GM18519 (cell line): ENCODE measurements at regions not wholly inside any gene's neighbourhood (a gene's known extent, or its start where the extent isn't known, plus 50 kb on each side); places are given as distances from the start of the nearest gene placed in this dataset.
"Not testable (repeated sequence)": the region's sequence is repeated elsewhere in the genome, so short reads cannot be mapped to it uniquely, and the experiment has no call there.

Experiments
- ATAC-seq: cut with Tn5 transposase; IDR thresholded peaks from one replicate; pipeline ENCODE4 v1.9.1; 2021; ENCODE audit warnings: mild to moderate bottlenecking, moderate library complexity; ENCODE audit not compliant: unreplicated experiment, low FRiP score

DNA sequence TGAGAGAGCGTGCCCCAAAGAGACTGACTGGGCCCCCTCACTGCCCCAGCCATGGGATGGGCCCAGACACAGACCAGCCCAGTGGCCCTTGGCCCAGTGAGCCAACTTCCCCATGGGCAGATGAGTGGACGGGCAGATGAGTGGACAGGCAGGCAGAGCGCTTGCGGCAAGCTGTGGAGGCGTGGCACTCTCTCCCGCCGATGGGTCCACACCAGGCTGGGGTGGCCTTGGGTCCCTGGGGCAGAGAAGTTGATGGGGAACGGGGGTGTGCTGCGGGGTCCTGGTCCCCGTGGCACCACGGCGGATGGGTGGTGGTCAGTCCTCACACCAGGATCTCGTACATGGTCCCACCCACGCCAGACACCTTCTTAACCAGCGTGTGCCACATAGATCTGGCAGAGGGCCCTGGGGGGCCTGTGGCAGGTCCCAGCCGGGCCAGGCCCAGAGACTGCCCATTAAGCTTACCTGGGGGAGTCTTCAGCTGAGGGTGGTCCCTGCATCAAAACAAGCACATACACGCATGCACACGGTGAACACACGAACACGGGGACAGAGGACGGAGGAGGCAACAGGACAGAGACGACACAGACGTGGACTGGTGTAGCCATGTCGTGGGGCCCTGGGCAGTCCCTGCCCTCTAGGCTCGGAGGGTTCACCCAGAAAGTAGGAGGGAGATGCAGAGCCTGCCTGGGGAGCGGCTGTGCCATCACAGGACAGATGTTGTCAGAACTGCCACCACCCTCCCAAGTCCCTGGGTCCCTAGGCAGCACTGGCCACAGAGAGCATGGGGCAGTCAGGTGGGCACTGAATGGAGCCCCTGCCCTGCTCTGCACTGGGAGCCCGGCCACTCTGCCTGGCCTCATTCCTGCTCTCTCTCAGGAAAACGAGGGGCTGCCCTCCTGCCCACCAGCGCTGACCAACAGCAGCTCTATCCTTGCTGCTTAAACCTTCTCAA lies 182.2 kb downstream of the IGLL1 start:
- ATAC-seq = no peak

GRCh38 chr22:23397008-23397612 lies 183.0 kb downstream of the IGLL1 start:
- ATAC-seq = no peak

GRCh38 chr22:23396362-23397007 lies 183.6 kb downstream of the IGLL1 start:
- ATAC-seq = no peak

- ATAC-seq = no peak
Observed at GRCh38 chr22:23395530-23396361, 184.3 kb downstream of the IGLL1 start.

GRCh38 chr22:23394525-23395326 lies 185.4 kb downstream of the IGLL1 start:
- ATAC-seq = no peak

GRCh38 chr22:23393721-23394320 lies 186.3 kb downstream of the IGLL1 start:
- no peak for ATAC-seq

DNA sequence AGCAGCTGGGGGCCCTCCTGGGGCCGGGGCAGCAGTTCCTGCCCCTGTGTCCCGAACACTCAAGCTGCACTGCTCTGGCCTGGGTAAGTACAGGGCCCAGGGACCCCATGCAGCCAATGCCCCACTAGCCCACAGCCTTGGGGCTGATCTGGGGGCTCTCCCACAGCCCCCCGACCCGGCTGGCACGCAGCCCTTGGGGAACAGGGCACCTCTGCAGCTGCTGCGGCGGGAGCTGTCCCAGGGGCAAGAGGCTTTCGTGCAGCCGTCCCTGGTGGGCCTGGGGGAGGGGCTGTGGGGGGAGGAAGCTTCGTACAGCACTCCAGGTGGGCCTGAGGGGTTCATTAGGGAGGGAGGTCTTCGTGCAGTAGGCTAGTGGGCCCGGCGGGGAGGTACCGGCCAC lies 186.9 kb downstream of the IGLL1 start:
- not testable (repeated sequence) for ATAC-seq

- ATAC-seq = no peak
Observed at GRCh38 chr22:23392420-23393121, 187.5 kb downstream of the IGLL1 start.

DNA sequence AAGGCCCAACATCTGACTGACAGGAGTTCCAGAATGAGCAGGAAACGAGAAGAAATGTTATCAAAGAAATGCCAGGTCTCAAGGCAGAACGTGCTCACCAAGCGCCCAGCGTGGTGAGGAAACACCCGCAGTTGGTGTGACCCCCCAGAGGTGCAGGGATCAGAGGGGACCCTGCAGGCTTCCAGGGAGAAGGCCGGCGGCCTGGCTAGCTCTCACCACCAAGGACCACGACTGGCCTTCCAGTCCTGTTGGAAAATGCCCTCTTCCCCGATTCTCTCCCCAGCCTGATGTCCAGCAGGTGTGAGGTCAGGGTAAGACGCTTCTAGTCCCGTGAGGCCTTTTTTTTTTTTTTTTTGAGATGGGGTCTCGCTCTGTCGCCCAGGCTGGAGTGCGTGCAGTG lies 189.1 kb downstream of the IGLL1 start:
- ATAC-seq = no peak

DNA sequence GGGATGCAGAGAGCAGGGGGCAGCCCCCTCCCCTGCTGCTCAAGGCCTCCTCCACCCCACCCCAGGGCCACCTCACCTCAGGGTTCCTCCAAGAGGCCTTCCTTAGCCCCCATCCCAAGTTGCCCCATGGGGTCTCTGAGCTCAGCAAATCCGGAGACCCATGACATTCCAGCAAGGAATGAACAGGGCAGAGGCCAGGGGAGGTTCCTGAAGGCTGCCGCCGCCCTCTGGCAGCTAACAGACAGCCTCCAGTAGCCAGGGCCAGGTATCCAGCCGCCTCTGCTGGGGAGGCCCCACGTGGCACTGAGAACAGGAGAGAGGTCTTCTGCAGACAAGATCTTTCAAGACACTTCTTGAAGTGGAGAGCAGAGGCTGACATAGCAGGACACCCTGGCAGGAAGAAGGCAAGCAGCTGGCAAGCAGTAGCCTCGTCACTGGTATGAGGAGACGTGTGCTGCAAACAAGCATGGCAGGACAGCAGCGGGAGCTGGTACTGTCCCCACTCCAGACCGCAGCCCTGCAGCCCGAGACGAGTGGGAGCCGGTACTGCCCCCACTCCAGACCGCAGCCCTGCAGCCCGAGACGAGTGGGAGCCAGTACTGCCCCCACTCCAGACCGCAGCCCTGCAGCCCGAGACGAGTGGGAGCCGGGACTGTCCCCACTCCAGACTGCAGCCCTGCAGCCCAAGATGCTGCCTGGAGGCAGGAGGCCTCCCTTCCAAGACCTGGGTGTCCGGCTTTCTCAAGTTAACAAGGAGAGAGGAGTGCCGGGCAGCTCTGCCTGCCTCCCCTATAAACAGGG lies 190.6 kb downstream of the IGLL1 start:
- no peak for ATAC-seq

DNA sequence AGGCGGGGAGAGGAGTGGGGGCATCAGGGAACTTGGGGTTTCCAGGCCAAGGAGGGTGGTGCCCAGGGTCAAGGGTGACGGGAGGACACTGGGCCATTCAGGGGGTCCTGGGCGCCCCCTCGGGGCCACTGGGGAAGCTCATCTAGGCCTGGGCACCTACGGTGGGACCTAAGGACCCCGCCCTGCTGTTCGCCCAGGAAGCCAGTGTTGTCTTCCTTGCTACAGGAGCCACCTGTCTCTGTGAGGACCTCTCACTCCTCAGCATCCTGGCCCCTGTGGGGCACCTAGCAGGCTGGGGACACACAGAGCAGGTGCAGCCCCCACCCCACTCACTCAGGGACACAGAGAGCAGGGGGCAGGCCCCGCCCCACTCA lies 191.6 kb downstream of the IGLL1 start:
- no peak for ATAC-seq

DNA sequence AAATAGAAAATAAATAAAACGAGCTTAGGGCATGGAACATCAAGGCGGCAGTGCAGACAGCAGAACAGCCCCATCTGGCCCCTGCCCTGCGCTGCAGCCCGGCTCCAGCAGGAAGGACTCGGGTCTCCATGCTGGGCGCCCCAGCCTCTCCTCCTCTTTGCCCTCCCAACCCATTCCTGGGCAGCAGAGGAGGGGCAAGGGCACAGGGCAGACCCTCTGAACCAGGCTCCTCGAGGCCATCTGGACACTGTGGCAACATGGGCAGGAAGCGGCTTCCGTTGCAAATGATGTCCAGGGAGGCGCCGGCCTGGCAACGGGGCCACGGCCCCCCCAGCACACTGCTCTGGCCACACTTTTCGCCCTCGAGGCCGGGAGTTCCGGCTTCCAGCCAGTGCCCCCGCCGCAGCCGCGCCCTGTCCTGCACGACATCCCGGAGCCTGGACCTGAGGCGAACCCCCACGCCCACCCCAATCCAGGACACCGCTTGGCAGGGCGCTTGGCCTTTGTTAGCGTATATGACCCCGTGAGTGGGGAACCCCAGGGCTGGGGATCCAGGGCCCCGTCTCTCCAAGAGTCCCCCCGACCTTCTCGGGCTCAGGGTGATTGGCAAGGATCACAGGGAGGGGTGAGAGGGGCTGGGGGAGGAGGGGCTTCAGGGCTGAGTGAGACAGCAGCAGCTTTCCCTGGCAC lies 192.1 kb downstream of the IGLL1 start:
- no peak for ATAC-seq

- no peak for ATAC-seq
Observed at GRCh38 chr22:23386822-23387580, 193.1 kb downstream of the IGLL1 start.

- no peak for ATAC-seq
Observed at GRCh38 chr22:23385678-23386631, 194.1 kb downstream of the IGLL1 start.

DNA sequence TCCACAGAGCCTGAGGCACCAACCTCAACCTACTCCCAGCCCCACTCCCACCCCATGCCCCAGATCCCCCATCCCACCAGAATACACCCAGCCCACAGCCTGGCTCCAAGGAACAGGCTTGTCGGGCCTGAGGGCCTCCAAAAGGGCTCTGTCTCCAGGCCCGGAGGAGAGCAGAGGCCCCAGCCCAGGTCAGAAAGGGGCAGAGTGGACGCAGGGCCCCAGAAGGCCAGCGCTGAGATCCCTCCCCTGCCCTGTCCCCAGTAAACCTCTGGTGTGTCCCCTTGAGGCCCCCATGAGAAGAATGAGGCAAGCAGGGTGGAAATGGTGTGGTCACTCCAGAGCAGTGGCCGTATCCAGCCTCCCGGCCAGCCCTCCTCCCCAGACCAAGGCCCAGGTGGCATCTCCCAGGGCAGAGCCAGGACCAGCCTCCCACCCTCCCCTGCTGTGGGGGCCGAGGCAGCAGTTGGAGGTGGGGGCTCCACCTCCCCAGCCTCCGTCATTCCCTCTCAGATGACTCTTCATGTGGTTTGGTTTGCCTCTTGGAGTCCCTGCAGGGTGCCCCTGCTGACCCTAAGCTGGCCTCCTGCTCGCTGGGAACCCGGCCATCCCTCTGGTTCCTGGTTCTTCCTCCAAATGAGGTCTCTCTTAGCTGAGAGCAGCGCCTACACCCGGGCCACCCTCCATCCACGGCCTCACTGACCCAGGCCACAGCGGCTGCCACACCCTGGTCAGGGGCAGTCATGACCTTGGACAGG lies 195.0 kb downstream of the IGLL1 start:
- no peak for ATAC-seq
